ENCODE measurements at regions not wholly inside any gene's neighbourhood (a gene's known extent, or its start where the extent isn't known, plus 50 kb on each side); places are given as distances from the start of the nearest gene placed in this dataset.

GRCh38 chr1:232417636-232418248 is 212.2 kb downstream of the SIPA1L2 start:
- TF ChIP-seq RAD21 (IDR thresholded peaks at IDR 0.05; ENCODE audit: low read depth) (no peak), MAX (IDR thresholded peaks at IDR 0.05) (no peak), YY1 (IDR thresholded peaks at IDR 0.05; ENCODE audit: low read depth) (no peak), USF1 (IDR thresholded peaks at IDR 0.05) (no peak), FOXM1 (IDR thresholded peaks at IDR 0.05; ENCODE audit: borderline replicate concordance, low read depth) (no peak), EP300 (IDR thresholded peaks at IDR 0.05; ENCODE audit: borderline replicate concordance) (no peak), TEAD4 (IDR thresholded peaks at IDR 0.05) (no peak), ZBTB7A (IDR thresholded peaks at IDR 0.05; ENCODE audit: low read depth) (no peak), TAF1 (IDR thresholded peaks at IDR 0.05; ENCODE audit: low read depth) (no peak), REST (IDR thresholded peaks at IDR 0.05; ENCODE audit: low read depth) (no peak), CREB1 (IDR thresholded peaks at IDR 0.05; ENCODE audit: low read depth) (no peak), CEBPB (IDR thresholded peaks at IDR 0.05) (no peak), EGR1 (IDR thresholded peaks at IDR 0.05) (no peak), NFIC (IDR thresholded peaks at IDR 0.05) (no peak), TCF12 (IDR thresholded peaks at IDR 0.05; ENCODE audit: low read depth) (no peak)

- TF ChIP-seq EGR1 (IDR thresholded peaks at IDR 0.05) (no peak), NFIC (IDR thresholded peaks at IDR 0.05) (no peak), EP300 (IDR thresholded peaks at IDR 0.05; ENCODE audit: borderline replicate concordance) (no peak), USF1 (IDR thresholded peaks at IDR 0.05) (no peak), YY1 (IDR thresholded peaks at IDR 0.05; ENCODE audit: low read depth) (no peak), REST (IDR thresholded peaks at IDR 0.05; ENCODE audit: low read depth) (no peak), TCF12 (IDR thresholded peaks at IDR 0.05; ENCODE audit: low read depth) (no peak), ZBTB7A (IDR thresholded peaks at IDR 0.05; ENCODE audit: low read depth) (no peak), MAX (IDR thresholded peaks at IDR 0.05) (no peak), CEBPB (IDR thresholded peaks at IDR 0.05) (no peak), FOXM1 (IDR thresholded peaks at IDR 0.05; ENCODE audit: borderline replicate concordance, low read depth) (no peak), RAD21 (IDR thresholded peaks at IDR 0.05; ENCODE audit: low read depth) (no peak), TAF1 (IDR thresholded peaks at IDR 0.05; ENCODE audit: low read depth) (no peak), TEAD4 (IDR thresholded peaks at IDR 0.05) (no peak), CREB1 (IDR thresholded peaks at IDR 0.05; ENCODE audit: low read depth) (no peak)
These were observed 213.8 kb downstream of the SIPA1L2 start for GRCh38 chr1:232416026-232416568.

- TF ChIP-seq CEBPB (IDR thresholded peaks at IDR 0.05) (no peak), CREB1 (IDR thresholded peaks at IDR 0.05; ENCODE audit: low read depth) (no peak), REST (IDR thresholded peaks at IDR 0.05; ENCODE audit: low read depth) (no peak)
These were observed 215.8 kb downstream of the SIPA1L2 start for GRCh38 chr1:232414100-232414499.

GRCh38 chr1:232413674-232414073 is 216.3 kb downstream of the SIPA1L2 start:
- TF ChIP-seq RAD21 (IDR thresholded peaks at IDR 0.05; ENCODE audit: low read depth): no peak
- TF ChIP-seq CREB1 (IDR thresholded peaks at IDR 0.05; ENCODE audit: low read depth): no peak
- no peak for TF ChIP-seq REST (IDR thresholded peaks at IDR 0.05; ENCODE audit: low read depth)
- no peak for TF ChIP-seq TAF1 (IDR thresholded peaks at IDR 0.05; ENCODE audit: low read depth)
- no peak for TF ChIP-seq TCF12 (IDR thresholded peaks at IDR 0.05; ENCODE audit: low read depth)
- no peak for TF ChIP-seq NFIC (IDR thresholded peaks at IDR 0.05)
- TF ChIP-seq EGR1 (IDR thresholded peaks at IDR 0.05): no peak
- TF ChIP-seq EP300 (IDR thresholded peaks at IDR 0.05; ENCODE audit: borderline replicate concordance): no peak
- TF ChIP-seq ZBTB7A (IDR thresholded peaks at IDR 0.05; ENCODE audit: low read depth): no peak
- no peak for TF ChIP-seq TEAD4 (IDR thresholded peaks at IDR 0.05)
- no peak for TF ChIP-seq MAX (IDR thresholded peaks at IDR 0.05)
- TF ChIP-seq YY1 (IDR thresholded peaks at IDR 0.05; ENCODE audit: low read depth): no peak
- TF ChIP-seq FOXM1 (IDR thresholded peaks at IDR 0.05; ENCODE audit: borderline replicate concordance, low read depth): no peak
- TF ChIP-seq USF1 (IDR thresholded peaks at IDR 0.05): no peak
